CD4-positive, alpha-beta T cell treated with Interferon alpha-2 for 1 hour (primary cell): ENCODE measurements at regions not wholly inside any gene's neighbourhood (a gene's known extent, or its start where the extent isn't known, plus 50 kb on each side); places are given as distances from the start of the nearest gene placed in this dataset.
"Not testable (repeated sequence)": the region's sequence is repeated elsewhere in the genome, so short reads cannot be mapped to it uniquely, and the experiment has no call there.

Experiments
- DNase-seq, 2 donors: peaks; one replicate each; pipeline ENCODE4 v3.0.0-alpha.2; 2020 to 2022

GRCh38 chr13:91236182-91236581 lies 111.3 kb upstream of the MIR17HG start:
- DNase-seq: no peak

DNA sequence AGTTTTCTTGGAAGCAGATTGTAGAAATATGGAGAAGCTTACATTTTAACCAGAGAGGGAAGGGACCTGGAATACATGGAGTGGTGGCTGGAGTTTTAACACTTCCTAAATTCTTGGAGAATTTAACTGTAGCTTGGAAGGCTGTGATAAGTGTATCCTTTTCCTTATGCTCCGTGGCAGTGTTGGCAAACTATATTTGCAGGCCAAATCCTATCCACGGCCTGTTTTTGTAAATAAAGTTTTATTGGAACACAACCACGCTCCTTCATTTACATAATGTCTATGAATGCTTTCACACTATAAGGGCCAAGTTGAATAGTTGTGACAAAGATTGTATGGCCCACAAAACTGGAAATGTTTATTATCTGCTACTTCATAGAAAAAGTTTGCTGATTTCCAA lies 110.6 kb upstream of the MIR17HG start:
- DNase-seq: no peak

- no peak for DNase-seq
Measured at GRCh38 chr13:91238036-91238435, 109.5 kb upstream of the MIR17HG start.

GRCh38 chr13:91240341-91240740 lies 107.1 kb upstream of the MIR17HG start:
- DNase-seq: no peak

GRCh38 chr13:91241221-91241933 lies 106.1 kb upstream of the MIR17HG start:
- no peak for DNase-seq

DNA sequence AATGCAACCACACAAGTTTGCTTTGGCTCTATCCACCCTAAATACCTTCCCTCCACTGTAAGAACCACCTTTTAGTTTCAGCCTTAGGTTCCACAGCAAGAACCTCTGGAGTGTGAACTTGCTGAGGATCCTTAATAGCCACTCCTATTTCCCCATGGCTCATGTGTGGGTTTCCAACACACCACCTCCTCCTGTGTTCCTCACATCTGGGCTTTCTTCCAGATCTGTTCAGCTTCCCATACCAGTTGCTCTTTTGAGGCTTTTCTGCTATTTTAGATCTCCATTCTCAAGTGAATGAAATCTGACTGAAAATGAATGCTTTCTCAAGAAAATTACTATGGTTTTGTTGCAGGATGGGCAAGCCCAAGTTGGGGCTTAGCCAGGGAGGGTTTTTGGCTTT lies 104.8 kb upstream of the MIR17HG start:
- no peak for DNase-seq

DNA sequence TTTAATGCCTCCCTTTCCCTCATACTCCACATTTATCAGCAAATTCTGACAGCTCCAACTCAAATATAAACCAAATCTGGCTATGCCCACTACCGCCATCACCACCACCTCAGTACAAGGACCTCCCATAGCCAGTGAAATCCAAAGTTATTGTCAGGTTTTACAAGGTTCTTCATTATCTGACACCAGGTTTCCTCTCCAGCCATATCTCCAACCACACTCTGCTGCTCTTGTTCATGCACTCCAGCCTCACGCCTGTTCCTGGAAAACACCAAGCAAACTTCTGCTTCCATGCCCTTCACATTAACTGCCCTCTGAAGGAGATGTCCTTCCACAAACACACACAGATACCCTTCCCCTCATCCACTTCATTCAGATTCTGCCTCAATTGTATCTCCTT lies 102.2 kb upstream of the MIR17HG start:
- no peak for DNase-seq

DNA sequence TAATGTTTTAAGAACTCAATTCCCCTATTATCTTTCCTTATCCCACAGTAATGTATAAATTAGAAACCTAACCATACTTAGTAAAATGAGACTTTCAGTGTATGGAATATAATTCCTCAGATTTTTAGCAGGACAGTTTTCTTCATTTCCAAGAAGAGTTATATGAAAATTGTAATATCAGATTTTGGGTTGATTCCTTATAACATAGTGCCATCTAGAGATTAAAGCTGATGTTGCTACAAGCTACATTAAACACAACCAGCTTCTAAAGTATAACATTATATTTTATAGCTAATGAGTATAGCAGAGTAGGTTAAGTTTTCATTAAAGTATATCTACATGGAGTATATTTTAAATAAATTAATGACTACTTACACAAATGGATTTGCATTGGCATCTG lies 99.7 kb upstream of the MIR17HG start:
- no peak for DNase-seq

DNA sequence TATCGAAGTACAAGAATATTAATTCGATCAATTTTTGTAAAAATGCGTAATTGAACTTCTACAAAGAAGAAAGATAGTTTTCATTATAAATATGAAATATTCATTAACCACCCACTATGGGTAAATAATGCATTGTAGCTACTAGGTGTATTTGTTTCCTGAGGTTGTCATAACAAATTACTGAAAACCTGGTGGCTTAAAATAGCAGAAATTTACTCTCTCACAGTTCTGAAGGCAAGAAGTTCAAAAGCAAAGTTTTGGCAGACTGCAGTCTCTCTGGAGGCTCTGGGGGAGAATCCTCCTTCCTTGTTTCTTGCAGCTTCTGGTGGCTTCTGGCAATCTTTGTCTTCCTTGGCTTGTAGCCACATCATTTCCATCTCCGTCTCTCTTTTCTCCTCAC lies 99.2 kb upstream of the MIR17HG start:
- no peak for DNase-seq

DNA sequence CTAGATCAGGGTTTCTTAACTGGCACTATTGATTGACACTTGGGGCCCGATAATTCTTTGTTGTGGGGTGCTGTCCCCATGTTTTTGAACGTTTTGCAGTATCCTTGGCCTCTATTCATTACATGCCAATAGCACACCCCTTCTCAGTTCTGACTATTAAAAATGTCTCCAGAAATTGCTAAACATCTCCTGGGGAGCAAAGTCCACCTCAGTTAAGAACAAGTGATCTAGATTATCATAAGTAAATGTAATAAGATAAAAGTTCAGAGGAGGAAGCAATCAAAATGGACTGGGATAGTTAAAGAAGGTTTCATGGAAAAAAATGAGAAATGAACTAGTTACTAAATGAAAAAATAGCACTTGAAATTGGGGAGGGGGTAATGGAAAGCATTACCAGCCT lies 98.1 kb upstream of the MIR17HG start:
- DNase-seq: no peak

GRCh38 chr13:91249861-91250260 lies 97.6 kb upstream of the MIR17HG start:
- no peak for DNase-seq

- not testable (repeated sequence) for DNase-seq
Measured at GRCh38 chr13:91251573-91251972, 95.9 kb upstream of the MIR17HG start.

- no peak for DNase-seq
Measured at GRCh38 chr13:91264484-91264883, 83.0 kb upstream of the MIR17HG start.

GRCh38 chr13:91269237-91269636 lies 78.2 kb upstream of the MIR17HG start:
- no peak for DNase-seq

DNA sequence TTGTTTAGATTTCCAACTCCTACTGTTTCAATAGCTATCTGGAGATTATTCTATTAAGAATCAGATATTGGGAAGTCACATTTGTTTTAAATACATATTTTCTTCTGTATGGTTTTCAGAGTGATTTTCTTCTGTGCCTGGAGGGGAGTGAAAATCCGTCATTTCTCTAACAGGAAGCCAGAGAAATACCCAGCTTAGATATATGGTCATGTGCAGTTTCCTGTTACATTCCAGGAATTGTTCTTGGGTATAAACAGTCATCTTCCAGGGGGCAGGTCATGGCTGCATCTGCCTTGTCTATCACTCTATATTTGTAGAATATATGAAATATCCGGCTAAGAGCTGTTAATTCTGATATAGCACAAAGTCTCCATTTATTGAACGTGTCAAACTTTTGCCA lies 77.5 kb upstream of the MIR17HG start:
- no peak for DNase-seq

DNA sequence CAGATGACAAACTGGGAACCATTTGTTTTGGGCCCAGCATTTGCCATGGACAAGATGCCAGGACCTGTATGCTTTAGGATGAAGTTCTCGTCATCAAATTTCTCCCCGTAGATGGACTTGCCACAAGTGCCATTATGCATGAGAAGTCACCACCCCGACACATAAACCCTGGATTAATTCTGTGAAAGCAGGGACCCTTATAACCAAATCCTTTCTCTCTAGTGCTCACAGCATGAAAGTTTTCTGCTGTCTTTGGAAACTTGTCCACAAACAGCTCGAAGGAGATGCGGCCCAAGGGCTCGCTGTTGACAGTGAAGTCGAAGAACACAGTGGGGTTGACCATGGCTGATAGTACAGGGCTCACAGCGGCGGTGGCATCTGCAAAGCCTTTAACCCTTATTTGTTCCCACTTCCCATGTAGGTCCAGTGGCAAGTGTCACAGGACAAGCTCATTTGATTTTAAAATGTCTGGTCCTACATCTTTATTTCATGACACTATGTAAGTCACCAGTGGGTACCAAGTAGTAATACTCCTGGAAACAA lies 75.2 kb upstream of the MIR17HG start:
- no peak for DNase-seq

GRCh38 chr13:91273675-91274074 lies 73.8 kb upstream of the MIR17HG start:
- DNase-seq: no peak

DNA sequence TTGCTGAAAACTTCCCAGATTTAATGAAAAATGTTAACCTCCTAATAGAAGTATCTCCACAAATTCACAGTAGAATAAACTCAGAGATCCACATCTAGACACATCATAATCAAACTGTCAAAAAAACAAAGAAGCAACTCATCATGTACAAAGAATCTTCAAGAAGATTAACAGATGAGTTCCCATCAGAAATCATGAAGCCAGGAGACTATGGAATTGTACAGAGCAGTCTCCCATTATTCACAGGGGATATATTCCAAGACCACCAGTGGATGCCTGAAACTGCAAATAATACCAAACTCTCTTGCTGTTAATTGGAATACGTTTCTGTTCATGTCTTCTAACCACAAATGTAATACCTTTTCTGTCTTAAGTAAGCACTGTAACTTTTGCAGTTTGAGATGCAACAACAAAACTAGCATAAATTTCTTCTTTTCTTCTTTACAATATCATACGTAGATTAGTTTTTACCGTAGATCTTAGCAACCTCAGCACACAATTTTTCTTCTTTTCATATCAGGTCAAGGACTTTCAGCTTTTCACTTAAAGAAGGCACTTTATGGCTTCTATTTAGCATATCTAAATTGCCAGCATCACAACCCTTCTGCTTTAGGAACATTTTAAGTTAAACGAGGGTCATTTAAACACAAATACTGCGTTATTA lies 70.3 kb upstream of the MIR17HG start:
- no peak for DNase-seq

GRCh38 chr13:91278291-91278690 lies 69.2 kb upstream of the MIR17HG start:
- DNase-seq: no peak

DNA sequence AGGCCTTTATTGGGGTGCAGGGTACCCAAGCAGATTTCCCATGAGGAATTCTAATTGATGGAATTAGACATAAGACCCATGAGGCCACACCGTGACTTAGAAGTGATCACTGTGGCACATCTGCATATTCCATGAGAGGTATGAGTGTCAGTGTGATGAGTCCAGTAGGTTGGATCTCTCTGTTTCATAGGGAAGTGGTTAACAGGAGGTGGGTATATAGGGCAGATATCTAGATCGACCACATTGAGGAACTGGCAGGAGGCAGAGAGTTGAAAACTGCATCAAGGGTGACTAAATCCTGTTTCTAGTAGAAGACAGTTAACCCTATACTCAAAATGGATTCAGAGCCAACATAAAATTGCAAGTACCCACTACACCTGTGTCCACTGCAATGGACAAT lies 68.6 kb upstream of the MIR17HG start:
- no peak for DNase-seq

GRCh38 chr13:91280801-91281200 lies 66.7 kb upstream of the MIR17HG start:
- DNase-seq: no peak

- DNase-seq: no peak
Measured at GRCh38 chr13:91284335-91284734, 63.2 kb upstream of the MIR17HG start.

GRCh38 chr13:91286317-91286716 lies 61.2 kb upstream of the MIR17HG start:
- no peak for DNase-seq

DNA sequence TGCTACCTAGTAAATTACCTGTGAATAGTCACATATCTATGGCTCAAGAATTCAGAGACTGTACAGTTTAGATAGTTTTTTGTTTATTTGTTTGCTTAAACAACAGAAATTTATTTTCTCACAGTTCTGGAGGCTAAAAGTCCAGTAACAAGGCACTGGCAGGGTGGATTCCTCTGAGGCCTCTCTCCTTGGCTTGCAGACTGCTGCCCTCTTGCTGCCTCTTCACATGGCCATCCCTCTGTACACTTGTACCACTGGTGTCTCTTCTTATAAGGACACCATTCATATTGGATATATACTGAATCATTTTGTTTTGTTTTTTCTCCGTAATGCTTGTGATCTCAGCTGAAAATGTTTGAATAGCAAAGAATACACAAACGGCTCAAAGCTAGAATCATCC lies 56.4 kb upstream of the MIR17HG start:
- no peak for DNase-seq
